T-helper 17 cell (primary cell): ENCODE measurements at regions not wholly inside any gene's neighbourhood (a gene's known extent, or its start where the extent isn't known, plus 50 kb on each side); places are given as distances from the start of the nearest gene placed in this dataset.
A peak's percentile ranks its signal among the peaks of the same experiment; 100 is the strongest.

Experiments used
- ATAC-seq: fragments of 150-1000 bp; cut with Tn5 transposase; 2 replicates; pipeline ENCODE4 v1.10.0; 2021; ENCODE audit warnings: mild to moderate bottlenecking, moderate library complexity
- DNase-seq, 3 donors: peaks; one replicate each; pipeline versions ENCODE4 v3.0.0 to v3.0.0-alpha.2; 2020 to 2021
- H3K9me3 ChIP-seq: one replicate; pipeline ENCODE4 v1.7.0; 2013; ENCODE audit warnings: low read length, mild to moderate bottlenecking; ENCODE audit not compliant: control insufficient read depth, poor library complexity, severe bottlenecking
- H3K27ac Mint-ChIP-seq: one replicate; pipeline ENCODE4 v1.8.0; 2022; ENCODE audit warnings: mild to moderate bottlenecking, moderate library complexity, mixed read lengths
- H3K27me3 Mint-ChIP-seq: one replicate; pipeline ENCODE4 v1.8.0; 2022; ENCODE audit warnings: mixed read lengths
- H3K36me3 Mint-ChIP-seq: one replicate; pipeline ENCODE4 v1.8.0; 2022; ENCODE audit warnings: low read depth, mixed read lengths
- H3K4me1 Mint-ChIP-seq: one replicate; pipeline ENCODE4 v1.8.0; 2022; ENCODE audit warnings: mild to moderate bottlenecking, mixed read lengths
- H3K4me3 Mint-ChIP-seq: one replicate; pipeline ENCODE4 v1.8.0; 2022; ENCODE audit warnings: mild to moderate bottlenecking, moderate library complexity, mixed read lengths

- DNase-seq, result peak in 1 of 3 donors; percentile 0
- H3K4me3 Mint-ChIP-seq, result no peak overlapping the region
Observed at GRCh38 chr3:13135251-13135810, 62.1 kb upstream of the IQSEC1 start.

GRCh38 chr3:13134879-13135206 lies 61.6 kb upstream of the IQSEC1 start:
- DNase-seq, result peak in 1 of 3 donors; percentile 1
- no peaks in the 10 kb centered on the region for H3K36me3 Mint-ChIP-seq
- H3K9me3 ChIP-seq, result no peaks in the 10 kb centered on the region
- H3K27ac Mint-ChIP-seq, result no peak overlapping the region
- peaks cover 55% of the 10 kb centered on the region for H3K27me3 Mint-ChIP-seq
- no peak overlapping the region for H3K4me3 Mint-ChIP-seq
- no peak for ATAC-seq
- peaks cover 9% of the 10 kb centered on the region for H3K4me1 Mint-ChIP-seq

More at GRCh38 chr3:13135251-13135810, 62.1 kb upstream of the IQSEC1 start:
- no peak for ATAC-seq
- Mint-ChIP-seq H3K36me3 (peaks cover 5% of the 10 kb centered on the region), H3K27ac (no peak overlapping the region), H3K4me1 (peaks cover 13% of the 10 kb centered on the region), H3K27me3 (peaks cover 60% of the 10 kb centered on the region)
- H3K9me3 ChIP-seq, result no peaks in the 10 kb centered on the region

GRCh38 chr3:13134166-13134878 lies 61.1 kb upstream of the IQSEC1 start:
- DNase-seq, result peak in 1 of 3 donors; percentile 1
- no peak for ATAC-seq
- Mint-ChIP-seq H3K36me3 (no peaks in the 10 kb centered on the region), H3K4me3 (no peak overlapping the region), H3K27ac (no peak overlapping the region), H3K4me1 (peaks cover 6% of the 10 kb centered on the region), H3K27me3 (peaks cover 49% of the 10 kb centered on the region)
- no peaks in the 10 kb centered on the region for H3K9me3 ChIP-seq

GRCh38 chr3:13133471-13133981 lies 60.3 kb upstream of the IQSEC1 start:
- no peak for ATAC-seq
- no peaks in the 10 kb centered on the region for H3K9me3 ChIP-seq
- Mint-ChIP-seq H3K4me1 (peaks cover 4% of the 10 kb centered on the region), H3K4me3 (no peak overlapping the region), H3K36me3 (no peaks in the 10 kb centered on the region), H3K27ac (peak overlapping the region; percentile 11), H3K27me3 (peaks cover 44% of the 10 kb centered on the region)
- no peak for DNase-seq

DNA sequence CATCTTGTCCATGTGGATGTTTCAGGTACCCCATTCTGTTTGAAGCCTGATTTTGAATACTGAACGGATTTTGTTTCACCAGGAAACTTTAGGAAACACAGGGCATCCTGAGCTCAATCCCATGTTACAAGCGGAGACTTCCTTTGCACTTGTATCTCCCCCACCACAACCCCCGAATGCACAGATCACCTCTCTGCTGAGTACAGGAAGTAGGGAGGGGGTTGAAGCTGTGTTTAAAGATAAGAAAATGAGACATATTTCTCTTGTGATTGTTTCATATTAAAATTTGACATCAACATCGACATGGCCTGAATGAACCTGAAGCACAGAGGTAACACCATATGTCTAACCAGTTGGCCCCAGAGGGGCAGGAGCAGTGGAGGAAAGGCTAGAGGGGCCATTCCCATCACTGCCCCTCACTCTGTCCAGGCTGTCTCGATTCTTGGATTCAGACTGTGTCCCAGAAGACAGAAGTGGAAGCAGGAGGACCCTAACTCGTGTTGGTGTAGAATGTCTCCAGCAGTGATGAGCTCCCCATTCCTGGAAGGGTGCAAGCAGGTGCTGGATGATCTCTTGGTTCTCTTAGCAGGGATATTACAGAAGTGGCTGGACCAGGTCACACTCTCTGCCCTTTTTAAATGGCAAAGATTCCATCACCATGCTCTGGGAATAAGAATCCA lies 59.6 kb upstream of the IQSEC1 start:
- DNase-seq, result no peak
- peak overlapping the region; percentile 11 for H3K27ac Mint-ChIP-seq
- no peak for ATAC-seq
- peaks cover 44% of the 10 kb centered on the region for H3K27me3 Mint-ChIP-seq
- no peaks in the 10 kb centered on the region for H3K36me3 Mint-ChIP-seq
- no peak overlapping the region for H3K4me3 Mint-ChIP-seq
- H3K4me1 Mint-ChIP-seq, result peaks cover 4% of the 10 kb centered on the region
- no peaks in the 10 kb centered on the region for H3K9me3 ChIP-seq

GRCh38 chr3:13132281-13132680 lies 59.1 kb upstream of the IQSEC1 start:
- no peak for ATAC-seq
- H3K4me1 Mint-ChIP-seq, result peaks cover 4% of the 10 kb centered on the region
- no peak overlapping the region for H3K4me3 Mint-ChIP-seq
- no peaks in the 10 kb centered on the region for H3K9me3 ChIP-seq
- no peak overlapping the region for H3K27ac Mint-ChIP-seq
- DNase-seq, result no peak
- H3K36me3 Mint-ChIP-seq, result no peaks in the 10 kb centered on the region
- peaks cover 41% of the 10 kb centered on the region for H3K27me3 Mint-ChIP-seq

DNA sequence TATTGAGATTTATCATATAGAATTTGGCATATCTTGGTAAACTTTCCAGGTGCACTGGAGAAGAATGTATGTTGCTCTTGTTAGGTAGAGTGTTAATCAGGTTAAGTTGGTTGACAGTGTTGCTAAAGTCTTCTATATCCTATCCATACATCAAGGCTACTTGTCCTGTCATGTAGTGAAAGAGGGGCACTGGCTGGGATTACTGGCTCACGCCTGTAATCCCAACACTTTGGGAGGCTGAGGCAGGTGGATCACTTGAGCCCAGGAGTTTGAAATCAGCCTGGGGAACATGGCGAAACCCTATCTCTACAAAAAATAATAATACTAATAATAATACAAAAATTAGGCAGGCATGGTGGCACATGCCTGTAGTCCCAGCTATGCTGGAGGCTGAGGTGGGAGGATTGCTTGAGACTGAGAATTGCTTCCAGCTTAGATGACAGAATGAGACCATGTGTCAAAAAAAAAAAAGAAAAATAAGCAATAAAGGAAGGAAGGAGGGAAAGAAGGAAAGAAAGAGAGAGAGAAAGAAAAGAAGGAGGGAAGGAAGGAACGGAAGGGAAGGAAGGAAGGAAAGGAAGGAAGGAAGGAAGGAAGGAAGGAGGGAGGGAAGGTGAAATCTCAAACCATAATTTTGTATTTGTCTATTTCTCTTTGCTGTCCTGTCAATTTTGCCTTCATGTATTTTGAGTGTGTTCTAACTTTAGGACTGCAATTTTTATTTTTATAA lies 57.4 kb upstream of the IQSEC1 start:
- peak overlapping the region; percentile 43 for H3K27ac Mint-ChIP-seq
- no peak for ATAC-seq
- H3K4me1 Mint-ChIP-seq, result peaks cover 4% of the 10 kb centered on the region

GRCh38 chr3:13125092-13126015 lies 52.1 kb upstream of the IQSEC1 start:
- no peaks in the 10 kb centered on the region for H3K9me3 ChIP-seq
- no peaks in the 10 kb centered on the region for H3K36me3 Mint-ChIP-seq
- peaks cover 3% of the 10 kb centered on the region for H3K4me1 Mint-ChIP-seq
- H3K27me3 Mint-ChIP-seq, result peaks cover 5% of the 10 kb centered on the region
- no peak for DNase-seq
- H3K4me3 Mint-ChIP-seq, result no peak overlapping the region
- no peak overlapping the region for H3K27ac Mint-ChIP-seq
- no peak for ATAC-seq

More for the DNA sequence above, 57.4 kb upstream of the IQSEC1 start:
- Mint-ChIP-seq H3K27me3 (peaks cover 25% of the 10 kb centered on the region), H3K36me3 (no peaks in the 10 kb centered on the region), H3K4me3 (no peak overlapping the region)
- no peaks in the 10 kb centered on the region for H3K9me3 ChIP-seq
- no peak for DNase-seq

DNA sequence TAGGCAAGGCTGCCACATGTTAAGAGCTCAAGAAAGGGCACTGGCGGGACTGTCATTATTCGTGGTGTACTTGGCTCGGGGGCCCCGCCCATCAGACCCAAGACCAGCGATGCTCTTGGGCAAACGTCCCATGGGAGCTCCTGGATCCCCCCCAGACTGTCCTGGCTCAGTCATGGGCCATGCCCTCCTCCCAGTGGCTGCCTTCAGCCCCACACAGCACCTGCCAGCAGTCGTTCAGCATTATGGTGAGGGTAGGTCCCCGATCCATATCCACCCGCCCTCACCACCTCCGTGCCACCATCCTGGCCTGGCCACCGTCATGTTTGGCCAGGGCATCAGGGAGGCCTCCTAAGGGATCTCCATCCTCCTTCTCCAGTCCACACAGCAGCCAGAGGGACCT lies 51.4 kb upstream of the IQSEC1 start:
- ATAC-seq, result no peak
- Mint-ChIP-seq H3K4me3 (no peak overlapping the region), H3K27ac (no peak overlapping the region), H3K4me1 (peaks cover 3% of the 10 kb centered on the region), H3K36me3 (no peaks in the 10 kb centered on the region), H3K27me3 (peaks cover 5% of the 10 kb centered on the region)
- H3K9me3 ChIP-seq, result no peaks in the 10 kb centered on the region
- no peak for DNase-seq

- ATAC-seq, result no peak
Observed at GRCh38 chr3:13123765-13124164, 50.5 kb upstream of the IQSEC1 start.

GRCh38 chr3:13123013-13123654 lies 49.9 kb upstream of the IQSEC1 start:
- no peak for DNase-seq
- Mint-ChIP-seq H3K4me1 (peaks cover 2% of the 10 kb centered on the region), H3K27me3 (peaks cover 5% of the 10 kb centered on the region), H3K4me3 (no peak overlapping the region), H3K36me3 (no peaks in the 10 kb centered on the region), H3K27ac (no peak overlapping the region)
- no peaks in the 10 kb centered on the region for H3K9me3 ChIP-seq
- ATAC-seq, result no peak

More at GRCh38 chr3:13123765-13124164, 50.5 kb upstream of the IQSEC1 start:
- Mint-ChIP-seq H3K27ac (no peak overlapping the region), H3K4me3 (no peak overlapping the region), H3K4me1 (peaks cover 2% of the 10 kb centered on the region), H3K36me3 (no peaks in the 10 kb centered on the region), H3K27me3 (peaks cover 5% of the 10 kb centered on the region)
- DNase-seq, result no peak
- no peaks in the 10 kb centered on the region for H3K9me3 ChIP-seq
